ENCODE measurements at regions not wholly inside any gene's neighbourhood (a gene's known extent, or its start where the extent isn't known, plus 50 kb on each side); places are given as distances from the start of the nearest gene placed in this dataset.
"Not testable (repeated sequence)": the region's sequence is repeated elsewhere in the genome, so short reads cannot be mapped to it uniquely, and the experiment has no call there.

GRCh38 chr17:12195418-12195817, 174.7 kb downstream of the MAP2K4 start:
- DNase-seq: no peak

GRCh38 chr17:12201294-12201880, 180.7 kb downstream of the MAP2K4 start:
- DNase-seq: no peak

GRCh38 chr17:12209632-12210191, 189.0 kb downstream of the MAP2K4 start:
- no peak for DNase-seq

- not testable (repeated sequence) for DNase-seq
Observed at GRCh38 chr17:12220714-12221439, 200.2 kb downstream of the MAP2K4 start.

- DNase-seq: no peak
Observed at GRCh38 chr17:12222392-12222791, 201.7 kb downstream of the MAP2K4 start.

GRCh38 chr17:12227547-12227946, 206.9 kb downstream of the MAP2K4 start:
- no peak for DNase-seq

GRCh38 chr17:12229335-12229734, 208.7 kb downstream of the MAP2K4 start:
- DNase-seq: no peak

- DNase-seq: no peak
Observed at GRCh38 chr17:12230481-12231354, 210.0 kb downstream of the MAP2K4 start.

- no peak for DNase-seq
Observed at GRCh38 chr17:12231355-12231682, 210.6 kb downstream of the MAP2K4 start.

GRCh38 chr17:12239021-12239420, 218.3 kb downstream of the MAP2K4 start:
- DNase-seq: not testable (repeated sequence)

- DNase-seq: no peak
Observed at GRCh38 chr17:12242345-12242954, 221.8 kb downstream of the MAP2K4 start.

- no peak for DNase-seq
Observed at GRCh38 chr17:12247761-12248160, 227.1 kb downstream of the MAP2K4 start.

GRCh38 chr17:12250973-12251372, 230.3 kb downstream of the MAP2K4 start:
- DNase-seq: no peak

GRCh38 chr17:12252462-12252861, 231.8 kb downstream of the MAP2K4 start:
- no peak for DNase-seq

GRCh38 chr17:12254460-12254859, 233.8 kb downstream of the MAP2K4 start:
- DNase-seq: no peak

GRCh38 chr17:12256380-12256995, 235.8 kb downstream of the MAP2K4 start:
- peak; percentile 37 for DNase-seq

- DNase-seq: no peak
Observed at GRCh38 chr17:12257176-12257575, 236.5 kb downstream of the MAP2K4 start.

- DNase-seq: no peak
Observed at GRCh38 chr17:12261354-12261753, 240.7 kb downstream of the MAP2K4 start.

- DNase-seq: no peak
Observed at GRCh38 chr17:12269751-12270150, 249.1 kb downstream of the MAP2K4 start.

- DNase-seq: no peak
Observed at GRCh38 chr17:12277827-12278226, 257.1 kb downstream of the MAP2K4 start.

- no peak for DNase-seq
Observed at GRCh38 chr17:12282056-12282455, 261.4 kb downstream of the MAP2K4 start.

GRCh38 chr17:12287953-12288352, 267.3 kb downstream of the MAP2K4 start:
- no peak for DNase-seq

All from skin of body (tissue), 1 donor.